HFFc6 (cell line): ENCODE measurements at regions not wholly inside any gene's neighbourhood (a gene's known extent, or its start where the extent isn't known, plus 50 kb on each side); places are given as distances from the start of the nearest gene placed in this dataset.

Experiments
- DNase-seq: peaks from one replicate; pipeline ENCODE4 v3.0.0-alpha.2; 2018
- H3K27ac Mint-ChIP-seq: 2 replicates; pipeline ENCODE4 v1.8.0; 2020; ENCODE audit warnings: mild to moderate bottlenecking, mixed read lengths
- H3K27me3 Mint-ChIP-seq: 2 replicates; pipeline ENCODE4 v1.8.0; 2021; ENCODE audit warnings: mild to moderate bottlenecking, moderate library complexity, mixed read lengths; ENCODE audit not compliant: insufficient read depth
- H3K36me3 Mint-ChIP-seq: 2 replicates; pipeline ENCODE4 v1.8.0; 2021; ENCODE audit warnings: low read depth, mixed read lengths
- H3K4me1 Mint-ChIP-seq: 2 replicates; pipeline ENCODE4 v1.8.0; 2020; ENCODE audit warnings: low read depth, mixed read lengths
- H3K4me3 Mint-ChIP-seq: 2 replicates; pipeline ENCODE4 v1.8.0; 2020; ENCODE audit warnings: mild to moderate bottlenecking, moderate library complexity, mixed read lengths
- H3K9me3 Mint-ChIP-seq: 2 replicates; pipeline ENCODE4 v1.8.0; 2020; ENCODE audit warnings: mild to moderate bottlenecking, mixed read lengths
- TF ChIP-seq, protein P1 (sequence below): fragments of 200-600 bp; sonication (generic); IDR thresholded peaks from 2 replicates; pipeline ENCODE4 v1.5.0; 2021; ENCODE audit warnings: antibody characterized with exemption, mild to moderate bottlenecking

DNA sequence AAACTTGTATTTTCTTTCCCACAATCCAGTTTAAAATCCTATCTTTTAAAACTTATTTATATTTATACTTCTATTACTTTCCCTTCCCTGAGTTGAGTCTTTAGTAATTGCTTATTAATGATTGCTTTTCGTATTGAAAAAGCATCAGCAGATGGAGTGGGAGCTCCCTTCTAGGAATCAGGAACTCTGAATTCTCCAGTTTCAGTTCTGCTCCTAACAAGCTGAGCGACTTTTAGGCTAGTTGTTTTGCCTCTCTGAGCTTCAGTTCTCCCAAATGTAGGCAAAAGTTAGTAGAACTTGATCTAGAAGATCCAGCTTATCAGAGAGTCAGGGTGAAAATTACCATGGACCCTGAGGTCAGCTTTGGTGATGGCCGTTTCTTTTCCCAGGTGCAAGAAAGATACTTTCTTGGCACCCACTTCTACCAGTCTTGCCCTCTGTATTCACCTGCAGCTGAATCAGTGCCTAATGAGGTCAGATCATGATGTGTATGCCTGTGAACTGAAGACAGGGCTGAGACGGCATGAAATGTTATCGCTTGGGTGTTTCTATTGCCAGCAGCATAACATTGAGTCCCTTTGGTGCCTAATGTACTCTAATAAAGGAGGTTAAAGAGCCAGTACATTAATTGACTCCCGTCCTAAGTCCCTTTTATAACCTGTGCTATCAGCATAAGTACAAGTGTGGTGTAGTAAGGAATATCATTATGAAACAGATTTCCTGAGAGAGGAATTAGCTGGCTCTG, 194.5 kb upstream of the TBC1D5 start:
- Mint-ChIP-seq H3K9me3 (peaks cover 3% of the 10 kb centered on the region), H3K27me3 (no peaks in the 10 kb centered on the region)

DNA sequence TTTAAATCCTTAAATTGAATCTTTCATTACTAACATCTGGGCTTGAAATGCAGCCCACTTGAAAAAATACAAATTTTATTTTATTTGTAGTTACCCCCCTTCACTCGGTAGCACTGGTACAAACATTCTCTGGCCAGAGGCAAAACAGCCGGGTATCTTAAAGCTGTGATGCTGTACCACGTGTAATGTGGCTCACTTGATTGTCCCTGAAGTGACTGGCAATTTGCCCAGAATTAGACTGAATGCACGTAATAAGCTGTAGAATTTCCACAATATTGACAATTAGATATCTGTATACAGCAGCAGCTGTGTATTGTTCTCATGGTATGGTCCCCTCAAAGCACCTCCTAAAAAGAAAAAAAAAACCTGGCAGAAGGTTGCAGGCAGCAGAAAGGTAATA, 192.8 kb upstream of the TBC1D5 start:
- 0 out of 2 replicates have a peak overlapping the region, but pooled peaks have one; percentile 1 for H3K4me3 Mint-ChIP-seq
- no peaks in the 10 kb centered on the region for H3K27me3 Mint-ChIP-seq
- TF ChIP-seq, protein P1, sequence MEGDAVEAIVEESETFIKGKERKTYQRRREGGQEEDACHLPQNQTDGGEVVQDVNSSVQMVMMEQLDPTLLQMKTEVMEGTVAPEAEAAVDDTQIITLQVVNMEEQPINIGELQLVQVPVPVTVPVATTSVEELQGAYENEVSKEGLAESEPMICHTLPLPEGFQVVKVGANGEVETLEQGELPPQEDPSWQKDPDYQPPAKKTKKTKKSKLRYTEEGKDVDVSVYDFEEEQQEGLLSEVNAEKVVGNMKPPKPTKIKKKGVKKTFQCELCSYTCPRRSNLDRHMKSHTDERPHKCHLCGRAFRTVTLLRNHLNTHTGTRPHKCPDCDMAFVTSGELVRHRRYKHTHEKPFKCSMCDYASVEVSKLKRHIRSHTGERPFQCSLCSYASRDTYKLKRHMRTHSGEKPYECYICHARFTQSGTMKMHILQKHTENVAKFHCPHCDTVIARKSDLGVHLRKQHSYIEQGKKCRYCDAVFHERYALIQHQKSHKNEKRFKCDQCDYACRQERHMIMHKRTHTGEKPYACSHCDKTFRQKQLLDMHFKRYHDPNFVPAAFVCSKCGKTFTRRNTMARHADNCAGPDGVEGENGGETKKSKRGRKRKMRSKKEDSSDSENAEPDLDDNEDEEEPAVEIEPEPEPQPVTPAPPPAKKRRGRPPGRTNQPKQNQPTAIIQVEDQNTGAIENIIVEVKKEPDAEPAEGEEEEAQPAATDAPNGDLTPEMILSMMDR: no peak
- no peak overlapping the region for H3K27ac Mint-ChIP-seq
- peaks cover 6% of the 10 kb centered on the region for H3K9me3 Mint-ChIP-seq
- H3K36me3 Mint-ChIP-seq: peaks cover 7% of the 10 kb centered on the region; the same call in 1 of the 2 replicates
- H3K4me1 Mint-ChIP-seq: peaks cover 31% of the 10 kb centered on the region
- DNase-seq: peak; percentile 28

More for the DNA sequence above, 194.5 kb upstream of the TBC1D5 start:
- DNase-seq: no peak
- no peak overlapping the region for H3K27ac Mint-ChIP-seq
- peak overlapping the region; percentile 58; the same call in 1 of the 2 replicates for H3K4me3 Mint-ChIP-seq
- TF ChIP-seq, protein P1: no peak
- peaks cover 42% of the 10 kb centered on the region for H3K4me1 Mint-ChIP-seq
- peaks cover 3% of the 10 kb centered on the region; the same call in 1 of the 2 replicates for H3K36me3 Mint-ChIP-seq

DNA sequence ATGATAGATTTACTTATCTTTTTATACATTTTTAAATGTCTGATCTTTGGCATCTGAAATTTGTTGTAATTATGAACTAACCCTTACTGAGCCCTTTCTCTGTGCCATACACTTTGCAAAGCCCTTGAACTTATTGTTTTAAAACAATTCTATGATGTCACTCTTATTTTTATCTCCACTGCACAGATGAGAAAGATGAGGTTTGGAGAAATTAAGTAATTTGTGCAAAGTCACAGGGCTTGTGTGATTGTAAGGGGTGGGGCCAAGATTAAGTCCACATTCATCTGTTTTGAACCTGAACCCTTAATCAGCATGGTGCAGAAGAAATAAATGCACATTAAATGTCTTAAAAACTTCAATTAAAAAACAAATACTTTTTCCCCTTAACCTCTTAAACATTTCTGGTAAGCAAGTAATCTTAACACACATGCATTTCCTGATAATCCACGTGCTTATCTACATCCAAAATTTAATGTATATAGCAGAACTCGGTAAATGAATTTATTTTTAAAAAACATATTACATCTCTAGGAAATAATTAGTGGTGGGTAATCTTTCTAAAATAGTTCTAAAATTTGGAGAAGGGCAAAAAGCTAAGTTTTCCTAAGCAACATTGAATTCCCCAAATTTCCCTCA, 189.8 kb upstream of the TBC1D5 start:
- DNase-seq: no peak
- Mint-ChIP-seq H3K36me3 (peaks cover 7% of the 10 kb centered on the region; the same call in 1 of the 2 replicates), H3K27ac (no peak overlapping the region), H3K4me1 (peaks cover 26% of the 10 kb centered on the region), H3K4me3 (no peak overlapping the region), H3K27me3 (no peaks in the 10 kb centered on the region; the same call in 1 of the 2 replicates), H3K9me3 (peaks cover 6% of the 10 kb centered on the region)
- TF ChIP-seq, protein P1: no peak

DNA sequence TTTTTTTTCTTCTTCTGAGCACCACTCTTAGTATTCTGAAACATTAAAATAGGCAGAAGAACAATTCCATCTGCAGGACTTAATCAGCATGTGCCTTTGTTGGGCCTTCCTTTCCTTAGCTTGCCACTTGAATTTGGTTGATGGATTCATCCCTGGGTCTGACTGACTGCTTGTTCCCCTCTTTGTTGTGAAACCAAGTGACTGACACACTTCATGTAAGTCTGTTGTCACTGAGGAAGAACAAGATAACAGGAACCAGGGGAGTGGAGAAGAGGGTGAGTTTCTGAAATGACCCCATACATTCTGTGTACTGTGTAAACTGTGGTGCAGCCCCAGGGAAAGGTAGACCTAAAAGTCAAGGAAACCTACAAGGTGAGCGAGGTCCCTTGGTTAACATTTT, 188.7 kb upstream of the TBC1D5 start:
- no peaks in the 10 kb centered on the region; the same call in 1 of the 2 replicates for H3K27me3 Mint-ChIP-seq
- H3K4me3 Mint-ChIP-seq: no peak overlapping the region
- H3K9me3 Mint-ChIP-seq: peaks cover 6% of the 10 kb centered on the region
- H3K36me3 Mint-ChIP-seq: peaks cover 7% of the 10 kb centered on the region; the same call in 1 of the 2 replicates
- no peak for DNase-seq
- peaks cover 20% of the 10 kb centered on the region; the same call in 1 of the 2 replicates for H3K4me1 Mint-ChIP-seq
- no peak overlapping the region for H3K27ac Mint-ChIP-seq
- TF ChIP-seq, protein P1: no peak

DNA sequence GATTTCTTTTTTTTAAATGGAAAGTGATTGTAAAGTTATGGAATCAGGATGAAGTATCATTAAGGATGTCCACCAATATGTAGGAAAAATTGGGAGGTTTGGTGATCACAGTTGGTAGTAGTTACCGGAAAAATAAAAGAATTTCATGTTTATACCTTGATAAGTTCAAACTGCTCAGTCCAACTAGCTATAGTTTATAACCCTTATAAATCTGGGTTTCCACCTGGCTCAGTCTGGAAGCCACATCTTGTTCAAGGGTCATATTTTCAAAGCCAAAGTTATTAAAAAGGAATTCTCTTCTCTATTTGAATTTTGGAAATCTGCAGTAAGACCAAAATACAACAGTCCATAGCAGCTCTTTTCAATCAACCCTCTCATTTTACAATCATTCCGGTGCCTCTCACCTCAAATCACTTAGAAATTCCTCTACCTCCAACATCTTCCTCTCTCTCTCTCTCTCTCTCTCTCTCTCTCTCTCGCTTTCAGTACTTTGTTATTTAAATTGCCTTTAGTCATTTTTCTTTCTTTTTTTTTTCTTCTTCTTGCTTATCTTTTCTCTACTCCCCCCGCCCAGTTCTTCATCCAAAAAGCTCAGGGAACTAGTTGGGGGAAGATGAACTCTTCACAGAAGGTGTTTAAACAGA, 186.2 kb upstream of the TBC1D5 start:
- peaks cover 6% of the 10 kb centered on the region for H3K9me3 Mint-ChIP-seq
- DNase-seq: no peak
- H3K36me3 Mint-ChIP-seq: peaks cover 7% of the 10 kb centered on the region; the same call in 1 of the 2 replicates
- no peak overlapping the region for H3K4me3 Mint-ChIP-seq
- no peak overlapping the region for H3K27ac Mint-ChIP-seq
- peaks cover 5% of the 10 kb centered on the region; the same call in 1 of the 2 replicates for H3K4me1 Mint-ChIP-seq
- TF ChIP-seq, protein P1: no peak
- no peaks in the 10 kb centered on the region; the same call in none of the 2 replicates for H3K27me3 Mint-ChIP-seq
